ENCODE measurements at regions not wholly inside any gene's neighbourhood (a gene's known extent, or its start where the extent isn't known, plus 50 kb on each side); places are given as distances from the start of the nearest gene placed in this dataset.

DNA sequence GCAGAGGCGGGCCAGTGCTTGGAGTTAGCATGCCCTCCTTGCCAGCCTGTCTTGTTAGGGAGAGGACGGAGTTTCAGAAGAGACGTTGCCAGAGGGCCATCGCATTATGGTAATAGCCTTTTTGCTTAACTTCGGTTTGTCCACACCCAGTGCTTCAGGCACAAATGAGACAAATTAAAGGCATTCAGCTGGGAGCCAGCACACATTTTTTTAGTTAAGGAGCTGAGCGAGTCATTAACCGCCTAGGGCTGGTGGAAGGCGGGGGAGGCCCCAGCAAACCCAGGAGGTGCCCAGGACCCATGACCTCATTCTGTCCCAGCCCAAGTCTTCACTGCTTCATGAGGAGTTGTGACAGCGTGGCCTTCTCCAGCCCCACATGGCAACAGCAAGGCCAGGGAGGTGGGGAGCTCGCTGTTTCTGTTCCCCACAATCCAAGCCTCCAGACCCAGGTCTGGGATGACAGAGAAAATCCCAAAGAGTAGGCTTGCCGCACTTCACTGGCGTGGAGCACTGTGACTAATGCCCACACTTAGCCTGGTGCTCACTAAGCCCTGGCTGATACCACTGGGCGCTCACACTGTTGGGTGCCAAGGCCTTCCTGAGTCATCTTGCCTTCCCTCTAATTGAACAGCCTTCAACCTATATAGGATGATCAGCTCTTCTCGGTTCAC is 237.1 kb downstream of the ANKRD60 start:
- no peaks in the 10 kb centered on the region for H3K36me3 ChIP-seq (ENCODE audit: control insufficient read depth in 4 of 4, insufficient read depth in 4 of 4, low read length in 4 of 4)
- H3K9me3 ChIP-seq (ENCODE audit: control insufficient read depth in 4 of 4, insufficient read depth in 3 of 4, low read length in 3 of 4): peaks cover 0 to 1% (median 0%) of the 10 kb centered on the region in 4 donors
- TF ChIP-seq, protein P1, sequence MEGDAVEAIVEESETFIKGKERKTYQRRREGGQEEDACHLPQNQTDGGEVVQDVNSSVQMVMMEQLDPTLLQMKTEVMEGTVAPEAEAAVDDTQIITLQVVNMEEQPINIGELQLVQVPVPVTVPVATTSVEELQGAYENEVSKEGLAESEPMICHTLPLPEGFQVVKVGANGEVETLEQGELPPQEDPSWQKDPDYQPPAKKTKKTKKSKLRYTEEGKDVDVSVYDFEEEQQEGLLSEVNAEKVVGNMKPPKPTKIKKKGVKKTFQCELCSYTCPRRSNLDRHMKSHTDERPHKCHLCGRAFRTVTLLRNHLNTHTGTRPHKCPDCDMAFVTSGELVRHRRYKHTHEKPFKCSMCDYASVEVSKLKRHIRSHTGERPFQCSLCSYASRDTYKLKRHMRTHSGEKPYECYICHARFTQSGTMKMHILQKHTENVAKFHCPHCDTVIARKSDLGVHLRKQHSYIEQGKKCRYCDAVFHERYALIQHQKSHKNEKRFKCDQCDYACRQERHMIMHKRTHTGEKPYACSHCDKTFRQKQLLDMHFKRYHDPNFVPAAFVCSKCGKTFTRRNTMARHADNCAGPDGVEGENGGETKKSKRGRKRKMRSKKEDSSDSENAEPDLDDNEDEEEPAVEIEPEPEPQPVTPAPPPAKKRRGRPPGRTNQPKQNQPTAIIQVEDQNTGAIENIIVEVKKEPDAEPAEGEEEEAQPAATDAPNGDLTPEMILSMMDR (IDR thresholded peaks at IDR 0.05; ENCODE audit: control extremely low read depth, extremely low read depth): no peak
- H3K4me3 ChIP-seq: no peak overlapping the region
- DNase-seq (no peak), ATAC-seq (ENCODE audit: insufficient read depth, low FRiP score) (no peak)
- H3K27ac ChIP-seq (ENCODE audit: low read depth in 1 of 2, low read length in 1 of 2): no peak overlapping the region
- H3K4me1 ChIP-seq (ENCODE audit: control insufficient read depth in 5 of 5, insufficient read depth in 5 of 5, low read length in 5 of 5): peaks cover 0 to 3% (median 0%) of the 10 kb centered on the region in 5 donors
- H3K27me3 ChIP-seq (ENCODE audit: control insufficient read depth in 3 of 3, insufficient read depth in 3 of 3, low read length in 2 of 3): no peaks in the 10 kb centered on the region
- H3K9ac ChIP-seq (ENCODE audit: insufficient read depth in 1 of 2, low read length in 2 of 2): no peak overlapping the region
- WGBS, 2 donors: 89 to 91% methylated on average over 14 of the region's 14 CpGs

DNA sequence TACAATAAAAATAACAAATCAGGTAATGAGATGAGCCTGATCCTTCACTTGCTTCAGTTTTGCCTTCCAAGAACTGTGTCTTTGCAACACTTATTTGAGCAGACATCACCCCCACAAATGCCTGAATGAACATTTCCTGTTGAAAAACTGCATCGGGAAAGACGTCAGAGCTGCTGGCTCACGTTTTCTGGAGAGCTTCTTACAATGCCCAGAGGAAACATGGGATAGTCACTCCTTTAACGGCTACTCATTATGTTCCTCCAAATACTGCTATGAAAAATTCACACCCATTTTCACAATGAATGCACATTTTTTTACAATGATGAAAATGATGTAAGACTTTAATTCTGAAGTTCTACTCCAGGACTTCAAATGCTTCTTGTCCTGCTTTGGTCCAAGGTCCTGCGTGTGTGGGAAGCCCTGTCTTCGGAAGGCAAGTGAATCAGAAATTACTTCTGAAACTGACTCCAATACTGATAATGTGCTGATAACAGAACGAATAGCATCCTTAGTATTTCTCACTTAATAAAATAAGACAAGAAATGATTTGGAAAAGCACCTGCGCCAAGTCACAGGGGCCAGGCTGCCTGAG is 238.0 kb downstream of the ANKRD60 start:
- DNase-seq (peak in 2 of 3 donors; percentile 41 to 68), ATAC-seq (ENCODE audit: insufficient read depth, low FRiP score) (no peak)
- Histone ChIP-seq H3K27ac (ENCODE audit: low read depth in 1 of 2, low read length in 1 of 2) (no peak overlapping the region), H3K9me3 (ENCODE audit: control insufficient read depth in 4 of 4, insufficient read depth in 3 of 4, low read length in 3 of 4) (peaks cover 0 to 1% (median 0%) of the 10 kb centered on the region in 4 donors), H3K9ac (ENCODE audit: insufficient read depth in 1 of 2, low read length in 2 of 2) (no peak overlapping the region), H3K4me3 (no peak overlapping the region), H3K27me3 (ENCODE audit: control insufficient read depth in 3 of 3, insufficient read depth in 3 of 3, low read length in 2 of 3) (no peaks in the 10 kb centered on the region), H3K36me3 (ENCODE audit: control insufficient read depth in 4 of 4, insufficient read depth in 4 of 4, low read length in 4 of 4) (no peaks in the 10 kb centered on the region), H3K4me1 (ENCODE audit: control insufficient read depth in 5 of 5, insufficient read depth in 5 of 5, low read length in 5 of 5) (peaks cover 0 to 5% (median 0%) of the 10 kb centered on the region in 5 donors)
- 43 to 52% methylated on average over 8 of the region's 8 CpGs for WGBS, 2 donors
- TF ChIP-seq, protein P1 (IDR thresholded peaks at IDR 0.05; ENCODE audit: control extremely low read depth, extremely low read depth): no peak

DNA sequence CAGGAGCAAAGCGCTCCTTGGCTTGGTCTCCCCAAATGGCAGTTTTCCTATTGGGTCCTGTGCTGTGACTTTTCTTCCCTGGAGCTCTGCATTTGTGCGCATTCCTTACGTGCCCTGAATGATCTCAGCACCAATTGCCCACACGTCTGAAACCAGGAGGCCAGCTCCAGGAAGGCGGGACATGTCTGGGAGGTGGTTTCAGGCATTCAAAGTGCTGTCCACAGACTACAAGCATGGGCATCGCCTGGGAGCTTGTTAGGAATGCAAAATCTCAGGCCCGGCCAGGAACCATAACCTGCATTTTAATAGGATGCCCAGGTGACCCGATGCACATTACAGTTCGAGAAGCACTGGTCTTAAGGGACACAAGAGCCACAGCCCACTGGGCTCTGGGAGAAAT is 239.6 kb downstream of the ANKRD60 start:
- Histone ChIP-seq H3K27me3 (ENCODE audit: control insufficient read depth in 3 of 3, insufficient read depth in 3 of 3, low read length in 2 of 3) (no peaks in the 10 kb centered on the region), H3K36me3 (ENCODE audit: control insufficient read depth in 4 of 4, insufficient read depth in 4 of 4, low read length in 4 of 4) (no peaks in the 10 kb centered on the region), H3K4me1 (ENCODE audit: control insufficient read depth in 5 of 5, insufficient read depth in 5 of 5, low read length in 5 of 5) (peaks cover 0 to 5% (median 0%) of the 10 kb centered on the region in 5 donors), H3K9me3 (ENCODE audit: control insufficient read depth in 4 of 4, insufficient read depth in 3 of 4, low read length in 3 of 4) (peaks cover 0 to 1% (median 0%) of the 10 kb centered on the region in 4 donors), H3K9ac (ENCODE audit: insufficient read depth in 1 of 2, low read length in 2 of 2) (no peak overlapping the region), H3K4me3 (no peak overlapping the region), H3K27ac (ENCODE audit: low read depth in 1 of 2, low read length in 1 of 2) (no peak overlapping the region)
- no peak for DNase-seq
- WGBS, 2 donors: 86% methylated on average over 9 of the region's 9 CpGs
- TF ChIP-seq, protein P1 (IDR thresholded peaks at IDR 0.05; ENCODE audit: control extremely low read depth, extremely low read depth): no peak
- ATAC-seq (ENCODE audit: insufficient read depth, low FRiP score): no peak

Measured in lung (tissue), 11 donors.